ENCODE measurements at regions not wholly inside any gene's neighbourhood (a gene's known extent, or its start where the extent isn't known, plus 50 kb on each side); places are given as distances from the start of the nearest gene placed in this dataset.

DNA sequence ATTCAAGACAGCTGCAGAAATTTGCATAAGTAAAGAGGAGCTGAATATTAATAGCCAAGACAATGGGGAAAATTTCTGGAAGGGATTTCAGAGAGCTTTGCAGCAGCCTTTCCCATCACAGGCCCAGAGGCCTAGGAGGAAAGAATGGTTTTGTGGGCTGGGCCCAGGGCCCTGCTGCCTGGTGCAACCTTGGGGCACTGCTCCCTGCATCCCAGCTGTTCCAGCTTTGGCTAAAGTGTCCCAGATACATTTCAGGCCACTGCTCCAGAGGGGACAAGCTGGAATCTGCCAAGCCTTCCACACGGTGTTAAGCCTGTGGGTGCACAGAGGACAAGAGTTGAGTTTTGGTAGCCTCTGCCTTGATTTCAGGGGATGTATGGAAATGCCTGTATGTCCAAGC is 185.6 kb upstream of the SFRP2 start:
- DNase-seq: no peak

DNA sequence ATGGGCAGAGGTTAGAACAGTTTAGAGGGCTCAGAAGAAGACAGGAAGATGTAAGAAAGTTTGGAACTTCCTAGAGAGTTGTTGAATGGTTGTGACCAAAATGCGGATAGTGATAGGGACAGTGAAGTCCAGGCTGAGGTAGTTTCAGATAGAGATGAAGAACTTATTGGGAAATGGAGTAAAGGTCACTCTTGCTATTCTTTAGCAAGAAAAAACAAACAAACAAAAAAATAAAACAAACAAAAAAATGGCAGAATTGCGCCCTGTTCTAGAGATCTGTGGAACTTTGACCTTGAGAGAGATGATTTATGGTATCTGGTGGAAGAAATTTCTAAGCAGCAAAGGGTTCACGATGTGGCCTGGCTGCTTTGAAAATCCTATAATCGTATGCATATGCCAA is 185.1 kb upstream of the SFRP2 start:
- DNase-seq: no peak

DNA sequence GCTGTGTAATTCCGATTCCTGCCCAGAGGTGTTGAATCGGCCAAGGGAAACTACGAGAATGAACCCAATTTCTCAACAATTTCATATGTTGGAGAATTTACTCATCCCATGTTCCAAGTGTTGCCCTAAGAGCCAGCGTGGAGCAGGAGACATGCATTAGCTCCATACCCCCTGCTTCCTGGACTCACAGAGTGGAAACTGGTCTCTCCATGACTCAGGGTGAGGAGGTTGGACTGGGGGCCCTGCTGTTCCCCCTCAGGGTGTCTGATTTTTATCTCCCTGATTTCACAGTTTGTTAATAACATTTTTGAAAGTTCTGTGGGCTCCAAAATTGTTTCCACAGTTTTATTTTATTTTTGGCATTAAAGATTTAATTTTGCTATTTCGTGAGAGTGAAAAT is 183.0 kb upstream of the SFRP2 start:
- DNase-seq: no peak

DNA sequence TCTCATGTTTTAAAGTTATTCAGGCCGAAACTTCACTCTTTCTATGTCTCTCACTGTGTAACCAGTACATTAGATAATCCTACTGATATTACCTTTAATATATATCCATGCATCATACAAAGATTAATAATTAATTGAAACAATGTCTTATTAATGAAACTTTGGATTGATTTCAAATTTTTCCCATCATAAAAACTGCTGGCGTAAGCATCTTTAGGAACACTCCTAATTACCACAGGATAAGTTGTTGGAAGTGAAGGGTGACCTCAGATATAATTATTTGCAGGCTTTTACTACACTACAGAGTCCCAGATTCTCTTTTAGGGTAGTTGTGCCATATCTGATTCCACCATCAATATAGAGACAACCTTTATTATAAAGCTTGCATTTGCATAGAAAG is 181.3 kb upstream of the SFRP2 start:
- no peak for DNase-seq

DNA sequence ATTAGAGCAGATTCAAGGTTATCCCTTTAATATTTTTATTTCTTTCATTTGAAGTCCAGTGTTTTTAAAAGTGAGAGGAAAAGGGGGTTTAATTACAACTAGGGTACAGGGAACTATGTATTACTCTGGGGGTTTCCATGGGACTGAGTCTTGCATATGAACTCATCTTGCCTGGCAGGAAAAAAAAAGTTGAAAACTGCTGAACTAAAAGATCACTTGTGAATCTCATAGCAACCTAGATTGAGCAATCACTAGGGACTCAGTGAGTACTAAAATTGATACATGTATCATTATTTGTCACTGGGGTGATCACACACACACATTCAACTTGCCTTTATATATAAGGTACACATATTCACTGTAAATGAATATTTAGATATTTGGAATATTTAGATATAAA is 180.7 kb upstream of the SFRP2 start:
- DNase-seq: no peak

DNA sequence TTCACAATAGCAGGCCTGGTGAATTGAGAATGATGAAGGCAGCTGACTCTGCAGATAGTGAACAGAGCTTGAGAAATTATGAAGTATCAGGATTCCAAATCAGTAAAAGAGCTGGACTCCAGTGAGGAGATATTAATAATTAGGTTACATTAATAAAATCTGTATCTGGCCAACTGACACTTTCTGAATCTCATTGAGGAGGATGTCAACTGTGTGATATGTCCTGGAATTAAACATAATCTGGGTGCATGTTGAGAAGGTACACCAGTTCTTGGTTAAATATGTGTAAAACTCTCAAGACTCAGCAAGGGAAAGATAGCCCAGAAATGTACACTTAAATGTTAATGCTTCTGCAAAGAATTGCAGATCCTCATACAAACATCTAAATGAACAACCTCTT is 177.8 kb upstream of the SFRP2 start:
- DNase-seq: no peak

DNA sequence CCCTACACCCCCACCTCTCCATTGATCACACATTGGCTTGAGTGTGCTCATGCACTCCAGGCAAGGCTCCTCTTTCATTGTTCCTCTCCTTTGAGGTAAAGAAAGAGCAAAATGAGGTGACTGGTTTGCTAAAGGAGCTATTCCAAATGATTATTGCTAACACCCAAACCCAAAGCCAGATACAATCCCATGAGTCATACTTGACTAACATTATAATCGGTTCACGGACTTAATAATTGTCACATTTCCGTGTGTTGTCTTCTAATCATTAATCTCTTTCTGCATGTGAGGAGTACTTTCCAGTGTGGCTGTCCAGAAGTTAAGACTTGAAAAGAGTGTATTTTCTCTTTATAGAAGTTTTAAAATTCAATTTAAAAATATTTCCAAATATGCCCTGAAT is 174.3 kb upstream of the SFRP2 start:
- no peak for DNase-seq

DNA sequence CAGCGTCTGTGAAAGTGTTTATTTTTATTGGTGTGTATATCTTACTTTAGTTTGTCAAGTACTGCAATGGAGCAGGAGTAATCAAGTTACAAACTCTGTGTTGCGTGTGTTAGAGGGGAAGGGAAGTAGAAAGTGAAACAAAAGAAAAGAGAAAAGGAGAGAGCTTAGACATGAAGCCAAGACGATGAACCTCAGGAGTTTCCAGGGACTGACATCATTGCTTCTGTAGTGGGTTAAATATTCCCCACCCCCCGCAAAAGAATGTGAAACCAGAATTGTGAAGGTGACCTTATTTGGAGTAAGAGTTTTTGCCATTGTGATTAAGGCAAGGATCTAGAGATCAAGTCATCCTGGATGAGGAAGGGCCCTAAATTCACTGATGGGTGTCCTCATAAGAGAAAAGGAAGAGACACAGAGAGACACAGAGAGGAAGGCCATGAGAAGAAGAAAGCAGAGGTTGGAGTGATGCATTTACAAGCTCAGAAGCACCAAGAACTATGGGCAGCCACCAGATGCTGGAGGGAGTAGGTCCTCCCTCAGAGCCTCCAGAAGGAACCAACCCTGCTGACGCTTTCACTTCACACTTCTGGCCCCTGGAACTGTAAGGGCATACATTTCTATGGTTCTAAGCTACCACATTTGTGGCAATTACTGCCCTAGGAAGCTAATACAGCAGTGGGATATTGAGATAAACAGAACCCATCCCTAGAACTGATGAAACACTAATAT is 173.6 kb upstream of the SFRP2 start:
- DNase-seq: peak; percentile 71

DNA sequence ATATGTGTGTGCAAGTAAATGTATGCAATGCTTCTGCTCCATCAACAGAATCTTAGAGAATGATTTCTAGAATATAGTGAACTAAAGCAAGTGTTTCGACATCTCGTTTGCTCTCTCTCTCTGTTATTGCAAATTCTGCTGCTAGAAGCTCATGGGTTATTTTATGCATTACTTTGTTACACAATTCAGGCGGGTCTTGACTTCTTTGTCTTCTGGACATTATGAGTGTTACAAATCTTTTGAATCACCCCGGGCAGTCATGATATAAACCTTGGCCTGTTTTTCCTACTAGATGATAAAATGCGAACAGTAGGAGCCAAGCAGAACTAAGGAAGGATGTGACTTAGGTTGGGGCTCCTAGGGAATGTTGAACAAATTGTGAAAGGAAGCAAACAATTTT is 166.4 kb upstream of the SFRP2 start:
- DNase-seq: no peak

DNA sequence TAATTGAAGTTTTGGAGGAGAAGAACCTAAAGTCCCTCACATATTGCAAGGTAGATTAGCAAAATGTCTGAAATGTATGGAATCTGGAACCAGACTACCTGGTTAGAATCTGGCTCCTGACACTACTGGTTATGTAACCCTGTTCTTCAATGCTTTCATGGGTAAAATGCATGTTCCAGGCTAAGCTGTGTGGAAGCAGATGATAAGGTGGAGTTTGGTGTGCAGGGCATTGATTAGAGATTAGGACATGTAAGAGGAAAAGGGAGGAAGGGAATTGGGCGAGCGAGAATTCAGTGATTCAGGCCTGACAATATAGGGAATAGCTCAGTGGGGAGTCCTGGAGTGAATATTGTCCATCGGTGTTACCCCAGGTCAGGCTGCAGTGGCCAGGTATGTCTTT is 165.8 kb upstream of the SFRP2 start:
- no peak for DNase-seq

DNA sequence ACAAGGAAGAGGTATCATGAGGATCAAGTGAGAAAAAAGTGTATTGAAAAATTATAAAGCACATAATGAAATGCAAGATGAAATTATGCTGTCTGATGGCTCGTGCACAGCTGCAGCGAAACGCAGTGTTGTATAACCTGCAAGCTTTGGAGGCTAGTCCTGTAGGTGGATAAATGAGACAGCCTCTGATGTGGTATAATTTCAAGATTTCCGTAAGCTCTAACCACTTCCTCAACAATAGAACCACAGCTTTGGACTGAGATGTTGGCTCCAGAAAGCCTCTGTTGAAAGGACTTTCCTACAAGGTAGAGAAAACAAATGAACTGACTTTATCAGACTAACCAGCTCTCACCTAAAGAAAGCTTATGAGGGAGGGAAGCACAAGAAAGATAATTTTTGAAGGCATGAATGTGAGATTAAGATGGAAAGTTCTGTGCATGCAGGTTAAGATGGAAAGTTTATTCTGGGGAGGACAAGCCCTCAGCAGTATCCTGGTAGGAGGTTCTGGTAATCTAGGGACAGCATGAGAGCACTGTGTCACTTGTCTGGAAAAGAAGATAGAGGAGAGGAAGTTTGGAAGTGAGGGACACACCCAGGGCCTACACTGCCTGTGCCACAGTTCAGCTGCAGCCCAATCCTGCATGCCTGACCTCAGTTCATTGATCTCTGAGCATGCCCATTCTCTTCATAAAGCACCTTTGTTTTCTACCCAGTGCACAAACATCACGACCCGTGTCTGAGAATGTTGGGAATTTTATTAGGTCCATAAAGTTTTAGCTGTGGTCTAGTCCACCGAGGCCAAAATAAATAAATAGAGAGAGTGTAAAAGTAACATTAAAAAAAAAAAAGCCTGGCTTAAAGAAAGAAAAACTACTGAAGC is 161.5 kb upstream of the SFRP2 start:
- no peak for DNase-seq

DNA sequence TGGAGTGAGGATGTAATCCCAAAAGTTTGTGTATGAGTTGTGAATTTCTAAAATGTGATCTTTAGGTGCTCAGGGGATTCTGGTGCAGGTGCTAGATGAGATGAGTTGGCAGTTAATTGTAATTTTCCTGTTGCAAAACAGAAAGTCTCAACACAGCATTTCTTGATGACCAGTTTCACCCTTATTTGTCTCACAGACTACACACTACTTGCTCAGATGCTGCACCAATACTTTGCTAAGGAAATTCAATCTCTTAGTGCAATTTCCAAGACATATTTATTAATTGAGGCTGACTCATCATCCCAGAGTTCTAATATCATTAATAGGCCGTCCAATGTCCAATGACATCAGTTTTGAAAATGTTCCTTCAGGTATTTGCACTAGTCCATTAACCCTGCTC is 159.2 kb upstream of the SFRP2 start:
- DNase-seq: no peak

DNA sequence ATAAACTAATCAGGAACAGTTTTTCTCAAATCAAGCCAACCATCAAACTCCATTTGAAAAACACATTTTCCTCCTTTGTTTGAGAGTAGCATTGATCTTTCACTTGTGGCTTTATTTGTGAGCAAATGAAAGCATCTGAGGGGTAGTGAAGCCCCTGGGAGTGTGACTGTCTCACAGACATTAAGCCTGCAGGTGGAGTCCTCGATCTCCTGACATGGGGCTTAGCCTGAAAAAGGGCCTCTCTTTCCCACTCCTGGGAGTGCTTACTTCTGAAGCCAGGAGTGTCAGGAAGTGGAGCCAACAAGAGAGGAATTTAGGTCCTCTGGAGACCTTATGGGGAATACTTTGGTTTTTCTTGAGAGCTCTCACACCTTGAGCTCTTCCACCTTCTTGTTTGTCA is 158.2 kb upstream of the SFRP2 start:
- DNase-seq: no peak

DNA sequence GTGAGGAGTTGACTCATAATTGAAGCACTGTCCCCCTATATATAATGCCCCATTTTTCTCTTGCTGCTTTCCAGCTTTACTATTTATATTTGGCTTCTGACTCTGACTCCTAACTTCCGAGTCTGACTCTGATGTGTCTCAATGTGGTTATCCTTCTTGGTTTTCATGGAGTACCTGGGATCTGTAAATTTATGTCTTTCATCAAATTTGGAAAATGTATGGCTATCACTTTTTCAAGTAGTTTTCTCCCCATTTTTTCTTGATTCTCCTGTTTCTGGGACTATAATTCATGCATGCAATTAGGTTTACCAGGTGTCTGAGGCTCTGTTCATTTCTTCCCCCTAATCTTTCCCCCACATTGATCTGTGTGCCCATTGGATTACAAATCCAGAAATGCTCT is 156.8 kb upstream of the SFRP2 start:
- no peak for DNase-seq

DNA sequence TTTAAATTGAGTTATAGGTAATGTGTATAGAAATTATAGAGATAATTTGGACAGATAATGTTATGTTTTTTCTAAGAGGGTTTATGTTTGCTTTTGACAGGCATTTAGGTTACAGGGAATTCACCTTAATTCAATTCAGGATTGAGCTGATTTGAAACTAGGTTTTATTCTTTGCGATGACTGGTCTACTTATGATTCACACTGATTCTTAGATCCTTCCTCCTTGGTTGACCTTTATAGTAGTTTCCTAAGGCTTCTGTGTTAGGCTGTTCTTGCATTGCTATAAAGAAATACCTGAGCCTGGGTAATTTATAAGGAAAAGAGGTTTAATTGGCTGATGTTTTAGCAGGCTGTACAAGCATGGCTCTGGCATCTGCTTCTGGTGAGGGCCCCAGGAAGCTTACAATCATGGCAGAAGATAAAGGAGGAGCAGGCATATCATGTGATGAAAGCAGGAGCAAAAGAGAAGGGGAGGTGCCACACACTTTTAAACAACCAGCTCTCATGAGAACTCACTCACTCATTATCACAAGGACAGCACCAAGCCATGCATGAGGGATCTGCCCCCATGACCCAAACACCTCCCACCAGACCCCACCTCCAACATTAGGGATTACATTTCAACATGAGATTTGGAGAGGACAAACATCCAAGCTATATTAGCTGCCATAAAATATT is 155.0 kb upstream of the SFRP2 start:
- DNase-seq: no peak

DNA sequence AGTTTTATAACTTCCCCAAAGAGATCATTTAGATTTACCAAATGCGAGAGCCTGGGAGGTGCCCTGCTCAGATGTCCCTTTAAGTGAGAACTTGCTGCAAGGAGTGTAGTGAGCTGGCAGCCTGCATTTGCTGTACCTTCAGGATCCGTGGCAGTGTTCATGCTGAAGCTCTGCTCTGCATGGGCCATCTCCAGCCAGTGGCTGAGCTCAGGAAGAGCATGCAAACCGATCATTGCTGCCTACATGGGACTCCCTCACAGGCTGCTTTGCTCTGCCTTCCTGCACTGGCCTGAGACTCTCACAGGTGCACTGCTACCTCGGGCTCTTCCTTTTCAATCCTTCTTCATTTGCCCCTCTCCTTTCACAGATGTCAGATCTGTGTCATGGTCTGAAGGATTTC is 152.0 kb upstream of the SFRP2 start:
- no peak for DNase-seq

DNA sequence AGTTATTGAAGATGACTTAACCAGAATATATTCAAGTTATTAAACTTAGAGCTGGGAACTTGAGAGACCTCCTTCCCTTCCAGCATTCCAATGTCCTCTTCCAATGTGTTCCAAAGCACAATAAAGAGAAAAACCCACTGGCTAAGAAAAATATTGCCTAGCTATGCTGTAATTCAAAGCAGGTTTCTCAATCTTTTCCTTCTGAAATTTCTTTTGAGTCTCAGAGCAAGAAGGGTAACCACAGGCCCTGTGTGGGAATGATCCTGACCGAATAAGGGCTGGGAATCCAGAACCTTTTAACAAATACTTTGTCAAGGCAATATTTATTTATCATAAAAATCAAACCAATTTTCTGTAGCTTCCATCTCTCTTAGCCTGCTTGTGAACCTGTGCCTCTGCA is 150.7 kb upstream of the SFRP2 start:
- DNase-seq: peak; percentile 29

DNA sequence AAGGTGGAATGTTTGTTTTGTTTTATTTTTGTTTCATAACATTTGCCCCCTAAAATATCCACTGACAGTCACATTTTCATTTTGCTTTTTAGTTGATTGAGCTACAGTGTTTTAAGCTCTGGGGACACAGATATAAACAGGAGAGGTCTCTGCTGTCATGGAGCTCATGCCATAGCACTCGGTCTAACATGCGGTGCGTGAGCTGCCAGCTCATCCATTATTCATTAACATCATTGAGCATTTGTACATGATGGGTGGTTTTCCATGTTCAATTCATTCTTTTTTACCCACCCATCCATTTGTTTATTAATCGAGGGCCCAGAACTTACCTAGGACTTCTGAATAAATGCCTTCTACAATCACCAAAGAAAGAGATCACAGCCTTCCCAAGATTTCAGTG is 150.1 kb upstream of the SFRP2 start:
- no peak for DNase-seq

DNA sequence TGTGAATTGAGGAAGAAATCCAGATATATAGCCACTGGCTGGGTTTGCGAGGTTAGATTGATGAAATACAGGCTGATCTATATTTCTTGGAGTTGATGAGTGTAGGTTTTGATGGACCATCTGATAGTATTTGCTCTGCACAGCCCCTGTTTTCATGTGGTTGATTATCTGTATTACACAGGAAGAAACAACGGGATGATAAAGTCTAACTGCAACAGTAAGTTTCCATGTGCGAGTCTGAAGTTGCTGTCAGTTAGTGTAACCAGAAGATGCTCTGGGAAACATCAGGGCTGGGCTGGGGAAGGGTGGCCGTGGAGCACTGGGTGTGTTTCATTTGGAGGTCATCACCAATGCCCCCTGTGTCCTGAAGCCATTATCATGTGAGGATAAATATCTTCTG is 148.4 kb upstream of the SFRP2 start:
- no peak for DNase-seq

DNA sequence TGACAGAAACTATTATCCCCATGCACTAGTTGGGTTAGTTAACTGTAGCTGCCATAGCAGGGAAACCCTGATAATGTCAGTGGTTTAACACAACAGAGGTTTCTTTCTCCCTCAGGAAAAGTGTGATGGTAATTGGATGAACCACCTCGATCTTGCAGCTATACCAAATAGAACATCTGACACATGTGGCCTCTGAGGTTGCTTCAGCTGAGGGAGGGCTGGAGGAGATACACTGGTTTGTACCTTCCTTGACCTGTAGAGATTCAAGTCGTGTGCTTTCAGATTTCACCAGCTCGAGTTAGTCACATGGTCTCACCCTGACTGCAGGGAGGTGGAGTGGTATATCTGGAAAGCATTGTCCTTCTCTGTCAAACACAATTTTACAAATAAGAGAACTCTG is 147.2 kb upstream of the SFRP2 start:
- DNase-seq: no peak

DNA sequence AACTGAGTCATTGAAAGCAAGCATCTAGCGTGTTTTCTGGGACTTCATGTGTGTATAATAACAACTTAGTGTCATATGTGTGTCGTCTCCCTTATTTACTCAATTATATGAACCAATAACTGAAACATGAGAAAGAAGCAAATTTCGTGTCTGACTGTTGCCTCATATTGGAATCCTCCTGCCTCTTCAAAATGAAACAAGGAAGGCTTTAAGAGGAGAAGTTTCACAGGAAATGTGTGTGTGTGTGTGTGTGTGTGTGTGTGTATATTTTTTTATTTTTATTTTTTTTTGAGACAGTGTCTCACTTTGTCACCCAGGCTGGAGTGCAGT is 145.8 kb upstream of the SFRP2 start:
- DNase-seq: no peak

DNA sequence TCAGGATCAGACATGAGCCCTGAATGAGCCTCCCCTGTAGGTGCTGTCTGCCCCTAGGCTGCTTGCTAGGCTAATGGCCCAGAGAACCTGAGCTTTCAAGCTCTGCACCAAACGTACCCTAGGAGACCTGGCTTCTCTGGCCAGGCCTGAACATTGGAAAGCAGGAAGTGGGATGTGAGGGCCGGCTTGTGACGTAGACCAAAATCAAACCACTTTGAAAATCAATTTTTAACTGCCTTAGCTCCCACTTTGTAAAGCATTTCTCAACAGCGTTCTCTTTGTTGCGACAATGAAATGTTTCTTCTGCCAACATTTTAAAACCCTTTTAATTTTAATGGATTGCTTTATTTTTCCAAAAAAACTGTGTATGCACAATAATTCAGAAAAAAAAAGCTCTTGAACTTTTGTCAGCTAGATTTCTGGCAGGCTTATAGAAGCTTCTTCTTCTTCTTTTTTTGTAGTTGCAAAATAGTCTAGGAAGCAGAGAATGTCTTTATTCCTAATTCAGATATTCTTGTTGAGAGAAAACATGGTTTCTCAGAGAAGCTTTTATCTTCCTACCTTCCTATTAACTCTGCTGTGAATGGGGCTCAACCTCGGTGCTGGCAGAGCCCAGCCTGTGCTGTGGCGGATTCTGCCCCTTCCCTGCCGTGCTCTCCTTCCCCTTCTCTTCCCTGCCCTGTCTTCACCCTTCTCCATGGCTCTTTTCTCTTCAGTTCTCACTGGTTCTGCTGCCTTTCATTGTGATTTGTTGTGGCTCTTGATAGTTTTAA is 145.2 kb upstream of the SFRP2 start:
- no peak for DNase-seq

DNA sequence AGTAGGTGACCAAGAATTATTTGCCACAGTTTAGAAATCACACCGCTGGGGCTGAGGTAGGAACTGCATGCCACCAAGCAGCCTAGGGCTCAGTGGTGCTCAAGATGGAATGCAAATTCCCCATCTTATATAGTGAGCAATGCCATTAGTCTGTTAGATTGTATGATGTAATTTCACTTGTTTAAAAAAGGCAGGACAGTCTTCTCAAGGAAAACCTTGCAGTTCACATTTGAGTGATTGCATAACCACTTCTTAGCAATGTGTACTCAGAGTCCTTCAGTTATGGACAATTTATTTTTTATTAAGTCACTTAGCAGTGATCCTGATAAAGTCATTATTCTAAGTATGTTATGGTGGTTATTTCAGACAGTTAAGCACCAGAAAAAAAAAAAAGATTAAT is 142.9 kb upstream of the SFRP2 start:
- DNase-seq: peak; percentile 63

Data from fibroblast of upper back skin (primary cell).